NT2/D1 (cell line): ENCODE measurements at regions not wholly inside any gene's neighbourhood (a gene's known extent, or its start where the extent isn't known, plus 50 kb on each side); places are given as distances from the start of the nearest gene placed in this dataset.

Source experiments
- DNase-seq: peaks from one replicate; pipeline ENCODE4 v3.0.0-alpha.2; 2011; ENCODE audit warnings: low read depth, low spot score
- H3K27me3 ChIP-seq: 2 replicates; pipeline ENCODE4 v1.6.0; 2011; ENCODE audit warnings: mild to moderate bottlenecking; ENCODE audit not compliant: insufficient read length, insufficient read depth
- H3K36me3 ChIP-seq: 2 replicates; pipeline ENCODE4 v1.6.1; 2011; ENCODE audit warnings: mild to moderate bottlenecking, low read length, mixed read lengths; ENCODE audit not compliant: insufficient read depth, insufficient read length
- H3K4me1 ChIP-seq: 2 replicates; pipeline ENCODE4 v1.5.1; 2011; ENCODE audit not compliant: insufficient read depth, insufficient read length
- H3K4me3 ChIP-seq: 2 replicates; pipeline ENCODE4 v1.5.1; 2011; ENCODE audit warnings: low read depth; ENCODE audit not compliant: insufficient read length
- H3K9ac ChIP-seq: 2 replicates; pipeline ENCODE4 v1.6.0; 2011; ENCODE audit warnings: low read depth; ENCODE audit not compliant: insufficient read length
- H3K9me3 ChIP-seq: 2 replicates; pipeline ENCODE4 v1.5.1; 2011; ENCODE audit warnings: mild to moderate bottlenecking, low read length; ENCODE audit not compliant: insufficient read depth
- SUZ12 ChIP-seq: IDR thresholded peaks from 2 replicates; pipeline ENCODE4 v1.6.1; 2011; ENCODE audit not compliant: insufficient read length, insufficient read depth; ENCODE audit errors: extremely low read depth
- YY1 ChIP-seq: IDR thresholded peaks from 2 replicates; pipeline ENCODE4 v1.6.1; 2011; ENCODE audit not compliant: insufficient read length, insufficient read depth
- ZNF274 ChIP-seq: IDR thresholded peaks from 2 replicates; pipeline ENCODE4 v1.6.1; 2011; ENCODE audit warnings: mild to moderate bottlenecking, low read depth, low read length

GRCh38 chr3:99394831-99395778 lies 243.3 kb upstream of the COL8A1 start:
- Histone ChIP-seq H3K9ac (no peak overlapping the region), H3K4me1 (no peaks in the 10 kb centered on the region), H3K27me3 (no peaks in the 10 kb centered on the region), H3K4me3 (no peak overlapping the region), H3K36me3 (no peaks in the 10 kb centered on the region), H3K9me3 (peaks cover 28% of the 10 kb centered on the region)
- no peak for DNase-seq
- TF ChIP-seq SUZ12 (no peak), YY1 (no peak), ZNF274 (no peak)

- TF ChIP-seq ZNF274 (no peak), SUZ12 (no peak), YY1 (no peak)
- H3K36me3 ChIP-seq, result no peaks in the 10 kb centered on the region
- no peak for DNase-seq
- H3K9ac ChIP-seq, result no peak overlapping the region
- no peak overlapping the region for H3K4me3 ChIP-seq
- H3K4me1 ChIP-seq, result no peaks in the 10 kb centered on the region
- peaks cover 17% of the 10 kb centered on the region for H3K9me3 ChIP-seq
- no peaks in the 10 kb centered on the region for H3K27me3 ChIP-seq
Observed at GRCh38 chr3:99393961-99394360, 244.4 kb upstream of the COL8A1 start.

- Histone ChIP-seq H3K4me3 (no peak overlapping the region), H3K9me3 (no peaks in the 10 kb centered on the region), H3K27me3 (no peaks in the 10 kb centered on the region), H3K4me1 (no peaks in the 10 kb centered on the region), H3K9ac (no peak overlapping the region), H3K36me3 (no peaks in the 10 kb centered on the region)
- TF ChIP-seq ZNF274, result no peak
- TF ChIP-seq SUZ12, result no peak
- TF ChIP-seq YY1, result no peak
- DNase-seq, result no peak
Observed at GRCh38 chr3:99388780-99389179, 249.6 kb upstream of the COL8A1 start.

- H3K9ac ChIP-seq, result no peak overlapping the region
Observed at GRCh38 chr3:99384596-99384995, 253.8 kb upstream of the COL8A1 start.

GRCh38 chr3:99376926-99377325 lies 261.5 kb upstream of the COL8A1 start:
- Histone ChIP-seq H3K4me3 (no peak overlapping the region), H3K9ac (no peak overlapping the region), H3K9me3 (no peaks in the 10 kb centered on the region), H3K27me3 (no peaks in the 10 kb centered on the region), H3K4me1 (no peaks in the 10 kb centered on the region), H3K36me3 (no peaks in the 10 kb centered on the region)
- TF ChIP-seq SUZ12, result no peak
- TF ChIP-seq YY1, result no peak
- TF ChIP-seq ZNF274, result no peak
- DNase-seq, result no peak

More at GRCh38 chr3:99384596-99384995, 253.8 kb upstream of the COL8A1 start:
- H3K4me1 ChIP-seq, result no peaks in the 10 kb centered on the region
- no peak overlapping the region for H3K4me3 ChIP-seq
- TF ChIP-seq YY1 (no peak), ZNF274 (no peak), SUZ12 (no peak)
- H3K27me3 ChIP-seq, result no peaks in the 10 kb centered on the region
- no peaks in the 10 kb centered on the region for H3K36me3 ChIP-seq
- no peaks in the 10 kb centered on the region for H3K9me3 ChIP-seq
- DNase-seq, result no peak

GRCh38 chr3:99373846-99374210 lies 264.6 kb upstream of the COL8A1 start:
- no peaks in the 10 kb centered on the region for H3K9me3 ChIP-seq
- no peaks in the 10 kb centered on the region for H3K36me3 ChIP-seq
- no peaks in the 10 kb centered on the region for H3K4me1 ChIP-seq
- H3K27me3 ChIP-seq, result no peaks in the 10 kb centered on the region
- TF ChIP-seq YY1, result no peak
- TF ChIP-seq SUZ12, result no peak
- H3K4me3 ChIP-seq, result no peak overlapping the region
- no peak for DNase-seq
- no peak overlapping the region for H3K9ac ChIP-seq

- no peak for DNase-seq
- no peak overlapping the region for H3K9ac ChIP-seq
- H3K27me3 ChIP-seq, result no peaks in the 10 kb centered on the region
- no peaks in the 10 kb centered on the region for H3K36me3 ChIP-seq
- no peaks in the 10 kb centered on the region for H3K9me3 ChIP-seq
- no peaks in the 10 kb centered on the region for H3K4me1 ChIP-seq
- no peak overlapping the region for H3K4me3 ChIP-seq
- TF ChIP-seq SUZ12, result no peak
- no peak for TF ChIP-seq ZNF274
- no peak for TF ChIP-seq YY1
Observed at GRCh38 chr3:99373088-99373845, 265.1 kb upstream of the COL8A1 start.
